K562 (cell line): ENCODE measurements at regions not wholly inside any gene's neighbourhood (a gene's known extent, or its start where the extent isn't known, plus 50 kb on each side); places are given as distances from the start of the nearest gene placed in this dataset.

ENCODE experiments used
- HCFC1 ChIP-seq: IDR thresholded peaks from 2 replicates; pipeline ENCODE4 v1.6.1; 2012; ENCODE audit warnings: low read depth, low read length, improper control_type of control experiment
- PATZ1 ChIP-seq: fragments of 250-450 bp; sonication (Bioruptor Pico); IDR thresholded peaks from 2 replicates; pipeline ENCODE4 v1.5.0; 2020; ENCODE audit warnings: mild to moderate bottlenecking, borderline replicate concordance
- SREBF1 ChIP-seq: fragments of 150-350 bp; IDR thresholded peaks from 2 replicates; pipeline ENCODE4 v1.6.1; 2014; ENCODE audit warnings: antibody characterized with exemption, low read depth, low read length, borderline replicate concordance
- ZBTB40 ChIP-seq, 2 experiments: fragments of 450-650 bp in 1 of 2; sonication (generic) in 1 of 2; formaldehyde crosslinking in 1 of 2; IDR thresholded peaks; 2 replicates each; pipeline versions ENCODE4 v1.7.1 to v1.9.0; 2016 to 2022; ENCODE audit warnings: inconsistent platforms in 1 of 2, mild to moderate bottlenecking in 1 of 2, missing genetic modification reagents in 1 of 2

GRCh38 chr12:126201981-126202537, 1136.8 kb downstream of the AACS start:
- no peak for TF ChIP-seq HCFC1
- no peak for TF ChIP-seq SREBF1
- no peak for TF ChIP-seq PATZ1 (CRISPR knock-in tag)
- TF ChIP-seq ZBTB40 (IDR thresholded peaks at IDR 0.05): no peak
- no peak for TF ChIP-seq ZBTB40 (CRISPR knock-in tag; IDR thresholded peaks at IDR 0.05)
